ENCODE measurements at regions not wholly inside any gene's neighbourhood (a gene's known extent, or its start where the extent isn't known, plus 50 kb on each side); places are given as distances from the start of the nearest gene placed in this dataset.

- DNase-seq = no peak
Observed at GRCh38 chr4:162727232-162727631, 439.5 kb downstream of the NAF1 start.

- DNase-seq = no peak
Observed at GRCh38 chr4:162715401-162715800, 451.3 kb downstream of the NAF1 start.

GRCh38 chr4:162707962-162708361, 458.7 kb downstream of the NAF1 start:
- DNase-seq = no peak

GRCh38 chr4:162706632-162707031, 460.1 kb downstream of the NAF1 start:
- no peak for DNase-seq

- DNase-seq = no peak
Observed at GRCh38 chr4:162706051-162706450, 460.6 kb downstream of the NAF1 start.

GRCh38 chr4:162705130-162705803, 461.4 kb downstream of the NAF1 start:
- DNase-seq = no peak

- DNase-seq = peak; percentile 3
Observed at GRCh38 chr4:162700815-162701361, 465.8 kb downstream of the NAF1 start.

GRCh38 chr4:162700358-162700757, 466.3 kb downstream of the NAF1 start:
- DNase-seq = no peak

- DNase-seq = no peak
Observed at GRCh38 chr4:162699629-162700028, 467.1 kb downstream of the NAF1 start.

- no peak for DNase-seq
Observed at GRCh38 chr4:162685410-162685809, 481.3 kb downstream of the NAF1 start.

GRCh38 chr4:162684998-162685397, 481.7 kb downstream of the NAF1 start:
- no peak for DNase-seq

GRCh38 chr4:162684371-162684700, 482.4 kb downstream of the NAF1 start:
- no peak for DNase-seq

GRCh38 chr4:162683659-162684370, 482.9 kb downstream of the NAF1 start:
- peak; percentile 34 for DNase-seq

- DNase-seq = peak; percentile 14
Observed at GRCh38 chr4:162682651-162683050, 484.0 kb downstream of the NAF1 start.

- no peak for DNase-seq
Observed at GRCh38 chr4:162681212-162681611, 485.5 kb downstream of the NAF1 start.

- DNase-seq = no peak
Observed at GRCh38 chr4:162675661-162676060, 491.0 kb downstream of the NAF1 start.

GRCh38 chr4:162661913-162662312, 498.1 kb upstream of the FSTL5 start:
- no peak for DNase-seq

GRCh38 chr4:162659716-162660115, 495.9 kb upstream of the FSTL5 start:
- no peak for DNase-seq

- DNase-seq = no peak
Observed at GRCh38 chr4:162657966-162658365, 494.2 kb upstream of the FSTL5 start.

- no peak for DNase-seq
Observed at GRCh38 chr4:162650166-162650565, 486.4 kb upstream of the FSTL5 start.

- peak; percentile 44 for DNase-seq
Observed at GRCh38 chr4:162645381-162645780, 481.6 kb upstream of the FSTL5 start.

- DNase-seq = peak; percentile 89
Observed at GRCh38 chr4:162644346-162644745, 480.5 kb upstream of the FSTL5 start.

- DNase-seq = no peak
Observed at GRCh38 chr4:162640152-162640551, 476.4 kb upstream of the FSTL5 start.

GRCh38 chr4:162634390-162634789, 470.6 kb upstream of the FSTL5 start:
- DNase-seq = no peak
